ENCODE measurements at regions not wholly inside any gene's neighbourhood (a gene's known extent, or its start where the extent isn't known, plus 50 kb on each side); places are given as distances from the start of the nearest gene placed in this dataset.
A peak's percentile ranks its signal among the peaks of the same experiment; 100 is the strongest.

DNA sequence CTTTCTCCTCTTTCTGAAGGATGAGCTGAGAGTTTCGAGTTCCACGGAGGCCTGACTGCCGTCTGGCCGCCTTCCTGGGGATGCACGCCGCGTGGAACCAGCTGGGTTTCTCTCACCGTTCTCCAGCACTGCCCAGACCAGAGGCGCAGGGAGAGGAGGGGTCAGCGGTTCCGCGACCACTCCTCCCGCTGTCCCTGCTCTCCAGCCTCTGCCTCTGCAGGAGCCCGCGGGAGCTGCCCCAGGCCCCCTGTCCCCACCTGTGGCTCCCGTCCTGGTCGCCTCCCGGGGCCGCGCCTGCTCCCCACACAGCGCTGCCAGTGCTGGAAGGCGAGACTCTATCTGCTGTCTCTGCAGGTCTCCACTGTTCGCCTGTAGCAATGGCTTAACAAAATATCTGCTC, 106.8 kb upstream of the AFDN start:
- no peak for TF ChIP-seq POLR2A (IDR thresholded peaks at IDR 0.05)
- TF ChIP-seq CTCF (IDR thresholded peaks at IDR 0.05) = no peak
- WGBS, 2 donors = 59 to 78% methylated on average over 22 to 23 of the region's 23 CpGs
- H3K4me3 ChIP-seq (ENCODE audit: low read depth, poor library complexity, severe bottlenecking) = no peak overlapping the region
- intact Hi-C loops (cut with DNase I; ENCODE audit: low total_unique reads) = no loop called here
- peak in 1 of 2 donors; percentile 71 for DNase-seq (ENCODE audit: low spot score in 2 of 2)

- no peak overlapping the region for H3K4me3 ChIP-seq (ENCODE audit: low read depth, poor library complexity, severe bottlenecking)
- 78% methylated on average over 31 of the region's 31 CpGs for WGBS, 2 donors
- DNase-seq (ENCODE audit: low spot score in 2 of 2) = peak in 1 of 2 donors; percentile 62
- TF ChIP-seq CTCF (IDR thresholded peaks at IDR 0.05) = no peak
- TF ChIP-seq POLR2A (IDR thresholded peaks at IDR 0.05) = no peak
- intact Hi-C loops (cut with DNase I; ENCODE audit: low total_unique reads) = no loop called here
These were observed 106.0 kb upstream of the AFDN start for GRCh38 chr6:167720456-167721285.

DNA sequence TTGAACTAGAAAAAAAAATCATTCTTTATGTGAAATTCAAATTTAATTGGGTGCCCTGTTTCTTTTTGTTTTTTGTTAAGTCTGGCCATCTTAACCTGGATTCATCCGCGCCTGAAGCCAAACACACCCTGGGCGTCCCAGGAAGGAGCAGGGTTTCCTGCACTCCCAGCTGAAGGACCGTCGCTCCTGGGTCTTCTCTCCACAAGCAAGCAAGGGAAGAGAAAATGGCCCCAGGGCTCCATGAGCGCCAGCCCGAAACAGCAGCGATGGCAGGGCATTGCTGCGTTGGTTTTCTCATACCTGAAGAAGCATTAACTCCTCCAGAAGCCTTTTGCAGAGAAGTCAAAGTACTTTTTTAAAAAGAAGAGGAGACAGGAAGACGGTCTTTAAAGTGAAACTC, 105.4 kb upstream of the AFDN start:
- intact Hi-C loops (cut with DNase I; ENCODE audit: low total_unique reads) = no loop called here
- DNase-seq (ENCODE audit: low spot score in 2 of 2) = peak in 1 of 2 donors; percentile 52
- H3K4me3 ChIP-seq (ENCODE audit: low read depth, poor library complexity, severe bottlenecking) = no peak overlapping the region
- TF ChIP-seq CTCF (IDR thresholded peaks at IDR 0.05) (no peak), POLR2A (IDR thresholded peaks at IDR 0.05) (no peak)
- WGBS, 2 donors = 73 to 83% methylated on average over 10 of the region's 10 CpGs

DNA sequence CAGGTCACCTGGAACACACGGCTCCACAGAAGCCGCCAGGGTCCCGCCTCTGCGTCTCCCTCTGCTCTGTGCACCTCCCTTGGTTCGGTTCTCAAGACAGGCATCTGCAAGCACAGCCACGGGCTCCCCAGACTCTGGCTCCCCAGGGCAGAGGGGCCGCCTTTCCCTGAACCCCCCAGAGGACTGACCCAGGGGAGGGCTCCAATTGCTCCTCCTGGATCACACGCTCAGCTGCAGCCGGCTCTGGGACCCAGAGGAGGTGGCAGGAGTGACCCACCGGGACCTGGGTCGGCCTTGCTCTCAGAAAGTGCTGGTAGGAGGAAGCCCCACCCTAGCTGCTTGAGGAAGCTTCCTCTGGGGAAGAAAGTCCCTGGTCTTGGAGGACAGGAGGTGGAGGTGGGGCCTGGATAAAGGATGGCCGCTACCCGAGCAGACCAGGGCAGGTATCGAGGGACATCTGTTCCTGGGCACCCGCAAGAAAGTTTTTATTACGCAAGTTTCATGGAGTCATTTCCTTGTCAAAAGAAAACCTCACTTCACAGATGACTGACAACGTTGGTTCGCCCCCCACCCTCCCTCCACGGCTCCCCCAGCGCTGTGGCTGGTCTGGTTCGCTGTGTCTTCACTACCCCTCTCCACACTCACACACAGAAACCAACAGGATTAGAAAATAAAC, 103.9 kb upstream of the AFDN start:
- no peak overlapping the region for H3K4me3 ChIP-seq (ENCODE audit: low read depth, poor library complexity, severe bottlenecking)
- 70 to 75% methylated on average over 18 of the region's 21 CpGs for WGBS, 2 donors
- intact Hi-C loops (cut with DNase I; ENCODE audit: low total_unique reads) = no loop called here
- TF ChIP-seq CTCF (IDR thresholded peaks at IDR 0.05) (no peak), POLR2A (IDR thresholded peaks at IDR 0.05) (no peak)
- no peak for DNase-seq (ENCODE audit: low spot score in 2 of 2)

- no peak for DNase-seq (ENCODE audit: low spot score in 2 of 2)
- H3K4me3 ChIP-seq (ENCODE audit: low read depth, poor library complexity, severe bottlenecking) = no peak overlapping the region
- intact Hi-C loops (cut with DNase I; ENCODE audit: low total_unique reads) = no loop called here
- no peak for TF ChIP-seq POLR2A (IDR thresholded peaks at IDR 0.05)
- no peak for TF ChIP-seq CTCF (IDR thresholded peaks at IDR 0.05)
- WGBS, 2 donors = 93 to 96% methylated on average over 8 of the region's 8 CpGs
These were observed 100.6 kb upstream of the AFDN start for GRCh38 chr6:167726043-167726621.

Measured in lower leg skin (tissue), 4 donors.